Parathyroid adenoma (tissue), 2 donors: ENCODE measurements at regions not wholly inside any gene's neighbourhood (a gene's known extent, or its start where the extent isn't known, plus 50 kb on each side); places are given as distances from the start of the nearest gene placed in this dataset.

ENCODE experiments used
- H2AFZ ChIP-seq: fragments of 300-600 bp; sonication (generic); one replicate; pipeline ENCODE4 v1.7.0; 2017; ENCODE audit warnings: antibody characterized with exemption, mild to moderate bottlenecking
- H3K27ac ChIP-seq: fragments of 300-600 bp; sonication (generic); one replicate; pipeline ENCODE4 v1.7.0; 2017
- H3K27me3 ChIP-seq: fragments of 300-600 bp; sonication (generic); one replicate; pipeline ENCODE4 v1.7.0; 2017; ENCODE audit warnings: low read length; ENCODE audit not compliant: control insufficient read depth, insufficient read depth
- H3K36me3 ChIP-seq: fragments of 300-600 bp; sonication (generic); one replicate; pipeline ENCODE4 v1.7.0; 2017; ENCODE audit warnings: low read length; ENCODE audit not compliant: control insufficient read depth, insufficient read depth
- H3K4me1 ChIP-seq: fragments of 300-600 bp; sonication (generic); one replicate; pipeline ENCODE4 v1.7.0; 2017; ENCODE audit warnings: control low read depth
- H3K4me2 ChIP-seq: fragments of 300-600 bp; sonication (generic); one replicate; pipeline ENCODE4 v1.7.0; 2017; ENCODE audit warnings: low read length
- H3K4me3 ChIP-seq: fragments of 300-600 bp; sonication (generic); one replicate; pipeline ENCODE4 v1.7.0; 2017; ENCODE audit warnings: low read depth, low read length
- H3K79me2 ChIP-seq: fragments of 300-600 bp; sonication (generic); one replicate; pipeline ENCODE4 v1.7.0; 2017; ENCODE audit warnings: control low read depth
- H3K9ac ChIP-seq: fragments of 300-600 bp; sonication (generic); one replicate; pipeline ENCODE4 v1.7.0; 2017; ENCODE audit warnings: mild to moderate bottlenecking
- H3K9me3 ChIP-seq: fragments of 300-600 bp; sonication (generic); one replicate; pipeline ENCODE4 v1.7.0; 2017; ENCODE audit warnings: low read length; ENCODE audit not compliant: control insufficient read depth
- TF ChIP-seq, protein P1 (sequence below): fragments of 300-600 bp; sonication (generic); IDR thresholded peaks from one replicate; pipeline ENCODE4 v1.7.0; 2017; ENCODE audit warnings: antibody characterized with exemption, mild to moderate bottlenecking
- donor health status: primary hyperparathyroidism.

DNA sequence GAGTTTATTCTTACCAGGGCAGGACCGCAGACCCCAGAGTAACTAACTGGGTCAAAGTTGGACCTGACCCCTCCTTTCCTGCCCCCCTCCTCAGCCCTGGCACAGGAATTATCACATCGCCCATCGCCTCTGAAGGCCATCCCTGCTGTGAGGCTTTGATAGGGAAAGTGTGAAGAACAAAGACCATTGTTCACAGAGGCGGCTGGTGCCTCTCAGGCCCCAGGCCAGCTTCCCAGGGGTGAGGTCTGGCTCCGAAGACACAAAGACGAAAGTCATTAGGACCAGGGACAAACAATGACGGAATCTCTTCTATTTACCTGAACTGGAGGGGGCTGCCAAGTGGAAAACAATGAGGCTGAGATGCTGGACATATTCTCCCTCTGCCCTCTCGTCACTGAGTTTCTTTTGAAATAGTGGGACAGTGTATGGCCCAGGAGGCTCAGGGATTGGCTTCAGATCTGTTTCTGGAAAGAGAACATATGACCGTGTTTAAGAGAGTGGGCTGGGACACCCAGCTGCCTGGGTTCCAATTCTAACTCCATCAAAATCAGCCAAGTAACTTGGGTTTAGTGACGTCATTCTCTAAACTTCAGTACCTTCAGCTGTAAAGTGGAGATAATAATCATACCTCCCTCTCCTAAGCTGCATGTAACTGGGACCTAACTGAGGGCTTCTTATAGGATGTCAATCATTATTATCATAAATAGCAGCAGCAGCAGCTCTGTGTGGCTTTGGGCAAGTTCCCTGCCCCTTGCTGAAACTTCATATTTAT, 769.4 kb downstream of the MED13L start:
- Histone ChIP-seq H3K4me3 (no peak overlapping the region), H3K79me2 (no peaks in the 10 kb centered on the region), H3K27me3 (no peaks in the 10 kb centered on the region), H3K27ac (no peak overlapping the region), H2AFZ (no peak overlapping the region), H3K9ac (no peak overlapping the region), H3K9me3 (no peaks in the 10 kb centered on the region), H3K36me3 (no peaks in the 10 kb centered on the region), H3K4me1 (no peaks in the 10 kb centered on the region), H3K4me2 (no peak overlapping the region)
- TF ChIP-seq, protein P1, sequence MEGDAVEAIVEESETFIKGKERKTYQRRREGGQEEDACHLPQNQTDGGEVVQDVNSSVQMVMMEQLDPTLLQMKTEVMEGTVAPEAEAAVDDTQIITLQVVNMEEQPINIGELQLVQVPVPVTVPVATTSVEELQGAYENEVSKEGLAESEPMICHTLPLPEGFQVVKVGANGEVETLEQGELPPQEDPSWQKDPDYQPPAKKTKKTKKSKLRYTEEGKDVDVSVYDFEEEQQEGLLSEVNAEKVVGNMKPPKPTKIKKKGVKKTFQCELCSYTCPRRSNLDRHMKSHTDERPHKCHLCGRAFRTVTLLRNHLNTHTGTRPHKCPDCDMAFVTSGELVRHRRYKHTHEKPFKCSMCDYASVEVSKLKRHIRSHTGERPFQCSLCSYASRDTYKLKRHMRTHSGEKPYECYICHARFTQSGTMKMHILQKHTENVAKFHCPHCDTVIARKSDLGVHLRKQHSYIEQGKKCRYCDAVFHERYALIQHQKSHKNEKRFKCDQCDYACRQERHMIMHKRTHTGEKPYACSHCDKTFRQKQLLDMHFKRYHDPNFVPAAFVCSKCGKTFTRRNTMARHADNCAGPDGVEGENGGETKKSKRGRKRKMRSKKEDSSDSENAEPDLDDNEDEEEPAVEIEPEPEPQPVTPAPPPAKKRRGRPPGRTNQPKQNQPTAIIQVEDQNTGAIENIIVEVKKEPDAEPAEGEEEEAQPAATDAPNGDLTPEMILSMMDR: no peak

DNA sequence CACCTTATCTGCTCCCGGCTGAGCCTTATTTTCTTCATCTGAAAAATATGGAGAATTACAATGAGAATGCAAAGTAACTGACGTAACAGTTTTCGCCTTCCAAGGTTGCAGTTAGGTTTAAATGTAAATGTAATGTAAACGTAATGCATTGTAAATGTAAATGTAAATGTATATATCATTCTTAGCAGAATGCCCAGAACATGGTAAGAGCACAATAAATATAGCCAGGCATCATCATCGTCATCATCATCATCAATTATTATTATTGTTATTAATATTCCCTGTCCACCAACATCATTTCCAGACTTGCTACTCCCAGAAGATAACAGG, 770.0 kb downstream of the MED13L start:
- H3K27me3 ChIP-seq: no peaks in the 10 kb centered on the region
- TF ChIP-seq, protein P1: no peak
- no peaks in the 10 kb centered on the region for H3K9me3 ChIP-seq
- no peaks in the 10 kb centered on the region for H3K36me3 ChIP-seq
- no peak overlapping the region for H2AFZ ChIP-seq
- no peak overlapping the region for H3K27ac ChIP-seq
- no peak overlapping the region for H3K4me3 ChIP-seq
- H3K4me1 ChIP-seq: no peaks in the 10 kb centered on the region
- no peaks in the 10 kb centered on the region for H3K79me2 ChIP-seq
- no peak overlapping the region for H3K9ac ChIP-seq
- H3K4me2 ChIP-seq: no peak overlapping the region

DNA sequence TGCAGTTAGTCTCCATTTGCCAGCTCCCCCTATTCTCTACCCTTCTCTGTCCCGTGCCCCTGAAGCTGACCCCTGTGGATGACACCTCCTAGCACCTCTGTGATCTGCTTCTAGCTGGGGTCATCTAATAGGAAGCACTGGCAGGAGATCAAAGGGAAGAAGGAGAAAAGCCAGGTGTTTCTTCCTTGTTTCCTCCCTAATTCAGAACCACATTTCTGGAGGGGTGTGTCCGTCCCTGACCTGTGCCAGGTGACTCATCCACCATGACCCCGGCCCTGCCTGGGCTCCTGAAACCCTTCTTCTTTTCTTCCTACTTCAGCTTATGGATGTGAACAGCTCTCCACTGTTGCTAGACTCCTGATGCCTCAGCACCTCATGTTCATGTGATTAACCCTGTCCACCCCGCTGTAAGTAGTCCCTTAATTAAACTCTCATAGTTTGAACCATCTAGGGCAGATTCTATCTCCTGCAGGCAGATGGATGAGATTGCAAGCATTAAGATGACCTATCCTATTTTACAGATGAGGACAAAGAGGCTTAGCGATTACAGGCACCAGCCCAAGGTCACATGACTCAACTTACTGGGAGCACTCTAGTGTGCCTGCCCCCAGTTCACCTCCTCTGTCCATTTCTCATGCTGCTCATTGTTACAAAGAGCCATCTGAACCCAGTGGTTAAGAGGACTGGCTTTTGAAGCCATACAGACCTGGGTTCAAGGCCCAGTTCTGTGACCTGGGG, 770.5 kb downstream of the MED13L start:
- H3K4me1 ChIP-seq: no peaks in the 10 kb centered on the region
- no peaks in the 10 kb centered on the region for H3K27me3 ChIP-seq
- no peaks in the 10 kb centered on the region for H3K9me3 ChIP-seq
- H3K4me3 ChIP-seq: no peak overlapping the region
- H3K4me2 ChIP-seq: no peak overlapping the region
- H3K36me3 ChIP-seq: no peaks in the 10 kb centered on the region
- TF ChIP-seq, protein P1: no peak
- no peak overlapping the region for H3K9ac ChIP-seq
- H3K79me2 ChIP-seq: no peaks in the 10 kb centered on the region
- no peak overlapping the region for H2AFZ ChIP-seq
- no peak overlapping the region for H3K27ac ChIP-seq

DNA sequence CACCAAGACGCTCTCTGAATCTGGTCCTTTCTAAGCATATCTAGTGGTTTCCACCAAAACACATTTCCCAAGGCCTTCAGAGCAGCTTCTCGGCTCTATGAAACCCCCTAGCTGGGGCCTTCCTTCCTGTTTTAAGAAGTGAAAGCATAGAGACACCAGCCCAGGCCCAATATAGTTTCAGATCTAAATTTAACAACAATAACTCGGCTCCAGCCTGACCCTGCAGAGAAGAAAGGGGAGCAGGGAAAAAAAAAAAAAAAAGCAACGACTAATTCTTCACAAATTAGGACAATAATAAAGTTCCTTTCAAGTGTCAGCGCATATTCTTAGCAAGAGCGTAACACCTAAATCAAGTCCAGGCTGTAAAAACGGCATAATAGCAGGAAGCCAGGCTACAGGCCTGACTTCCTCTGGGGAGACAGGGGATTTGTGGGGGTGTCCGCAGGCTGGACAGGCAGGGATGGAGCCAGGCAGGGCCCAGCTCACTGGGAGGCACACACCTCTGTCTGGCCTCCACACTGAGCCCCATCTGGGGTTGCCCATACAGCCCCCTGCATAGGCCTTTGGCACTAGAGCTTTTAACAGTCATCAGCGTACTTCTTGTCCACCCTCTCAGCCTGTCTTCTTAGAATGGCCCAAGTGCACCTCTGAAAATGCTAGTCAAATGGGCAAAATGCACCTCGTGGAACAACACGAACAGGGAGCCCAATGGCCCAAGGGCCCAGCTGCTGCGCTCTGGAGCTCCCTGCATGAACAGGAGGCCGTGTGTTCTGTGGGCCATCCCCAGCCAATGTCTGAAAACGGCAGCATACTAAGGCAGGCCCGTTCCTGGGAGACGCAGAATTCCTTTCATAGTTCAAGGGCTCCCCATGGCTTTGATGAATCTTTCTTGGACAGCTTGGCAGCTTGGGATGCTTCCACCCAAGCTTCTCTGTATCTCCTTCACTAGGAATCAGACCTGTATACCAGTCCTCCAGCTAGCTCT, 772.9 kb downstream of the MED13L start:
- H3K4me1 ChIP-seq: no peaks in the 10 kb centered on the region
- no peak overlapping the region for H3K4me2 ChIP-seq
- TF ChIP-seq, protein P1: no peak
- no peak overlapping the region for H3K4me3 ChIP-seq
- H3K27ac ChIP-seq: no peak overlapping the region
- H3K36me3 ChIP-seq: no peaks in the 10 kb centered on the region
- no peak overlapping the region for H3K9ac ChIP-seq
- no peaks in the 10 kb centered on the region for H3K9me3 ChIP-seq
- no peaks in the 10 kb centered on the region for H3K27me3 ChIP-seq
- no peaks in the 10 kb centered on the region for H3K79me2 ChIP-seq
- H2AFZ ChIP-seq: no peak overlapping the region
